Medulla oblongata (tissue), 1 donor: ENCODE measurements at regions not wholly inside any gene's neighbourhood (a gene's known extent, or its start where the extent isn't known, plus 50 kb on each side); places are given as distances from the start of the nearest gene placed in this dataset.

Source experiments
- DNase-seq: peaks from one replicate; pipeline ENCODE4 v3.0.0-alpha.2; 2015; ENCODE audit errors: extremely low spot score

- no peak for DNase-seq
Observed at GRCh38 chr10:29028486-29028885, 260.4 kb upstream of the LYZL1 start.

- DNase-seq: no peak
Observed at GRCh38 chr10:29030900-29031299, 258.0 kb upstream of the LYZL1 start.

- DNase-seq: no peak
Observed at GRCh38 chr10:29032169-29032568, 256.7 kb upstream of the LYZL1 start.

GRCh38 chr10:29033311-29033940, 255.4 kb upstream of the LYZL1 start:
- no peak for DNase-seq

- no peak for DNase-seq
Observed at GRCh38 chr10:29034592-29034991, 254.3 kb upstream of the LYZL1 start.

- no peak for DNase-seq
Observed at GRCh38 chr10:29035721-29036120, 253.1 kb upstream of the LYZL1 start.

GRCh38 chr10:29037348-29038113, 251.3 kb upstream of the LYZL1 start:
- no peak for DNase-seq

- no peak for DNase-seq
Observed at GRCh38 chr10:29039091-29039490, 249.8 kb upstream of the LYZL1 start.

- DNase-seq: no peak
Observed at GRCh38 chr10:29039677-29040189, 249.1 kb upstream of the LYZL1 start.

- no peak for DNase-seq
Observed at GRCh38 chr10:29041616-29042015, 247.3 kb upstream of the LYZL1 start.

- no peak for DNase-seq
Observed at GRCh38 chr10:29048506-29048905, 240.4 kb upstream of the LYZL1 start.

- DNase-seq: no peak
Observed at GRCh38 chr10:29050081-29050480, 238.8 kb upstream of the LYZL1 start.

GRCh38 chr10:29055101-29055500, 233.8 kb upstream of the LYZL1 start:
- no peak for DNase-seq

- DNase-seq: no peak
Observed at GRCh38 chr10:29056729-29057128, 232.1 kb upstream of the LYZL1 start.

- DNase-seq: no peak
Observed at GRCh38 chr10:29057822-29058331, 231.0 kb upstream of the LYZL1 start.

- DNase-seq: no peak
Observed at GRCh38 chr10:29063806-29064644, 224.8 kb upstream of the LYZL1 start.

- DNase-seq: no peak
Observed at GRCh38 chr10:29064680-29065079, 224.2 kb upstream of the LYZL1 start.

GRCh38 chr10:29067161-29067560, 221.7 kb upstream of the LYZL1 start:
- DNase-seq: no peak

- no peak for DNase-seq
Observed at GRCh38 chr10:29067628-29068027, 221.2 kb upstream of the LYZL1 start.

- no peak for DNase-seq
Observed at GRCh38 chr10:29068302-29068701, 220.6 kb upstream of the LYZL1 start.

- DNase-seq: no peak
Observed at GRCh38 chr10:29068966-29069365, 219.9 kb upstream of the LYZL1 start.

GRCh38 chr10:29069941-29070340, 218.9 kb upstream of the LYZL1 start:
- DNase-seq: no peak
